AG10803 (cell line): ENCODE measurements at regions not wholly inside any gene's neighbourhood (a gene's known extent, or its start where the extent isn't known, plus 50 kb on each side); places are given as distances from the start of the nearest gene placed in this dataset.

ENCODE experiments used
- DNase-seq: peaks from one replicate; pipeline ENCODE4 v3.0.0; 2010; ENCODE audit warnings: low read depth
- H3K4me3 ChIP-seq: 2 replicates; pipeline ENCODE4 v1.5.1; 2011; ENCODE audit warnings: mild to moderate bottlenecking, low read length, control low read depth
- CTCF ChIP-seq: conservative IDR thresholded peaks from 2 replicates; pipeline ENCODE4 v1.5.1; 2011; ENCODE audit warnings: mild to moderate bottlenecking, low read length, control low read depth, inconsistent platforms

DNA sequence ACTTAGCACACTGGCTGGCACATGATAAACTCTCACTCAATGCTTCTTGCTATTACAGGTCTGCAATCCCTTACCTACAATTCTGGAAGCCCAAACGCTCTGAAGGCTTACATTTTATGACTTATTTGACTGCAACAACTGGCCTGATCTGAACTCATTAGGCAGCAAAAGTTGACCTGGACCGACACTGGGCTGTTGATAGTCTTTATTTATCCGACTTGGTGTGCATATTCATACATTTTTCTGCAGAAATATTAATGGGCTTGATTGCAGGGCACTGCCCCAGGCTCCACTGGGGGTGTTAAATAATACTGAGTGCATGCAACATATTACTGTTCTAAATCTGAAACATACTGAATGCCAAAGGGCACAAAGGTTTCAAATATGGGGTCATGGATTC is 1076.7 kb downstream of the BCL11B start:
- no peak for TF ChIP-seq CTCF
- H3K4me3 ChIP-seq = no peak overlapping the region
- DNase-seq = no peak

DNA sequence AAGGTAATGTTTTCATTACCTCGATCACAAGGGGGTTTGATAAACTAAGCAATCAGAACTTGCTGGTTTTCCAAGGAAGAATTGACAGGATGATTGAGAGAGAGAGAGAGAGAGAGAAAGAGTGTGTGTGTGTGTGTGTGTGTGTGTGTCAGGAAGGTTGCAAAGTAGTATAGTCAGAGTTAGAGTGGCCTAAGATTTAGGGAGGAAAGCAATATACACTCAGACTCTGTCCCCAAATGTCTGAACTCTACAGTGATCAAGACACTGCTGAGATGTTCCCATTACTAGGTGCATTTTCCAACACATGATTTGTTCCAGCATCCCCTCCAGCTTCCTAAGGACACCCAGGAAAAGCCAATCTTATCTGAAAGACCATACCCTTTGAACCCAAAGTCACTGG is 1074.1 kb downstream of the BCL11B start:
- TF ChIP-seq CTCF = no peak
- no peak overlapping the region for H3K4me3 ChIP-seq
- DNase-seq = no peak

GRCh38 chr14:98198385-98198784 is 1073.6 kb downstream of the BCL11B start:
- no peak for DNase-seq
- no peak for TF ChIP-seq CTCF
- no peak overlapping the region for H3K4me3 ChIP-seq

- DNase-seq = no peak
- TF ChIP-seq CTCF = no peak
- H3K4me3 ChIP-seq = no peak overlapping the region
Measured at GRCh38 chr14:98200601-98201000, 1071.4 kb downstream of the BCL11B start.

- no peak overlapping the region for H3K4me3 ChIP-seq
- no peak for DNase-seq
- no peak for TF ChIP-seq CTCF
Measured at GRCh38 chr14:98203421-98203820, 1068.6 kb downstream of the BCL11B start.

DNA sequence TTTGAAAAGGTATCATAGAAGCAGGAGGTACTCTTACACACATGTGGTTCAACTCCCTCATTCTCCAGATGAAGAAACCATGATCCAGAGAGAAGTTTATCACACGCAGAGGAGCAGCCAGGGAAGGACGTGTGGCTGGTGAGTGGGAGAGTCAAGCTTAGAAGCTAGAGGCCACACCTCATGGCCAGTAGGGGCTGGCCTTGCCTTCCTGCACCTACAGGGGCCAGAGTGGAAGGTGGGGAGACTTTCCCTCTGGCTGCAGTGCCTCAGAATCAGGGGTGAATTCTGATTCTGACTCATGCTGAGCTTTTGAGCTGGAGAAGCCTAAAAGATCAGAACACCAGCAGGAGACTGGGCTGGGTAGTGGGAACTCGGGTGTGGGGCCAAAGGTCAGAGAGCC is 1067.9 kb downstream of the BCL11B start:
- H3K4me3 ChIP-seq = no peak overlapping the region
- DNase-seq = no peak
- no peak for TF ChIP-seq CTCF

- no peak for DNase-seq
- no peak overlapping the region for H3K4me3 ChIP-seq
- no peak for TF ChIP-seq CTCF
Measured at GRCh38 chr14:98207415-98207814, 1064.6 kb downstream of the BCL11B start.
